ENCODE measurements at regions not wholly inside any gene's neighbourhood (a gene's known extent, or its start where the extent isn't known, plus 50 kb on each side); places are given as distances from the start of the nearest gene placed in this dataset.

GRCh38 chr2:147398996-147399395, 445.8 kb upstream of the ACVR2A start:
- FAIRE-seq = no peak
- TF ChIP-seq CTCF (IDR thresholded peaks at IDR 0.05; ENCODE audit: insufficient read depth, low read length, severe bottlenecking) = no peak
- no peaks in the 10 kb centered on the region for H3K36me3 ChIP-seq (ENCODE audit: control insufficient read depth, insufficient read depth, low read length)

GRCh38 chr2:147398301-147398700, 446.5 kb upstream of the ACVR2A start:
- DNase-seq (ENCODE audit: low read depth) = no peak
- TF ChIP-seq CTCF (IDR thresholded peaks at IDR 0.05; ENCODE audit: insufficient read depth, low read length, severe bottlenecking) = no peak
- Histone ChIP-seq H3K4me3 (ENCODE audit: low read depth, low read length) (no peak overlapping the region), H3K27me3 (ENCODE audit: control insufficient read depth, insufficient read depth, low read length) (peaks cover 1% of the 10 kb centered on the region), H3K36me3 (ENCODE audit: control insufficient read depth, insufficient read depth, low read length) (no peaks in the 10 kb centered on the region)
- no peak for FAIRE-seq

More at GRCh38 chr2:147398996-147399395, 445.8 kb upstream of the ACVR2A start:
- no peak for DNase-seq (ENCODE audit: low read depth)
- H3K27me3 ChIP-seq (ENCODE audit: control insufficient read depth, insufficient read depth, low read length) = peaks cover 1% of the 10 kb centered on the region
- no peak overlapping the region for H3K4me3 ChIP-seq (ENCODE audit: low read depth, low read length)

- H3K36me3 ChIP-seq (ENCODE audit: control insufficient read depth, insufficient read depth, low read length) = no peaks in the 10 kb centered on the region
- DNase-seq (ENCODE audit: low read depth) (no peak), FAIRE-seq (no peak)
- no peak for TF ChIP-seq CTCF (IDR thresholded peaks at IDR 0.05; ENCODE audit: insufficient read depth, low read length, severe bottlenecking)
- H3K4me3 ChIP-seq (ENCODE audit: low read depth, low read length) = no peak overlapping the region
- H3K27me3 ChIP-seq (ENCODE audit: control insufficient read depth, insufficient read depth, low read length) = peaks cover 1% of the 10 kb centered on the region
Observed at GRCh38 chr2:147396890-147397289, 447.9 kb upstream of the ACVR2A start.

GRCh38 chr2:147394179-147394790, 450.5 kb upstream of the ACVR2A start:
- Histone ChIP-seq H3K27me3 (ENCODE audit: control insufficient read depth, insufficient read depth, low read length) (no peaks in the 10 kb centered on the region), H3K36me3 (ENCODE audit: control insufficient read depth, insufficient read depth, low read length) (no peaks in the 10 kb centered on the region), H3K4me3 (ENCODE audit: low read depth, low read length) (no peak overlapping the region)
- no peak for TF ChIP-seq CTCF (IDR thresholded peaks at IDR 0.05; ENCODE audit: insufficient read depth, low read length, severe bottlenecking)
- FAIRE-seq = no peak
- DNase-seq (ENCODE audit: low read depth) = no peak

- no peaks in the 10 kb centered on the region for H3K36me3 ChIP-seq (ENCODE audit: control insufficient read depth, insufficient read depth, low read length)
- H3K4me3 ChIP-seq (ENCODE audit: low read depth, low read length) = no peak overlapping the region
- no peak for TF ChIP-seq CTCF (IDR thresholded peaks at IDR 0.05; ENCODE audit: insufficient read depth, low read length, severe bottlenecking)
- H3K27me3 ChIP-seq (ENCODE audit: control insufficient read depth, insufficient read depth, low read length) = no peaks in the 10 kb centered on the region
- FAIRE-seq (no peak), DNase-seq (ENCODE audit: low read depth) (no peak)
Observed at GRCh38 chr2:147392180-147392579, 452.6 kb upstream of the ACVR2A start.

- Histone ChIP-seq H3K27me3 (ENCODE audit: control insufficient read depth, insufficient read depth, low read length) (no peaks in the 10 kb centered on the region), H3K4me3 (ENCODE audit: low read depth, low read length) (no peak overlapping the region), H3K36me3 (ENCODE audit: control insufficient read depth, insufficient read depth, low read length) (no peaks in the 10 kb centered on the region)
- DNase-seq (ENCODE audit: low read depth) (no peak), FAIRE-seq (no peak)
- TF ChIP-seq CTCF (IDR thresholded peaks at IDR 0.05; ENCODE audit: insufficient read depth, low read length, severe bottlenecking) = no peak
Observed at GRCh38 chr2:147390475-147390874, 454.4 kb upstream of the ACVR2A start.

All from bronchial epithelial cell (primary cell).